ENCODE measurements at regions not wholly inside any gene's neighbourhood (a gene's known extent, or its start where the extent isn't known, plus 50 kb on each side); places are given as distances from the start of the nearest gene placed in this dataset.

GRCh38 chr13:47211106-47211505, 314.3 kb upstream of the HTR2A start:
- WGBS, 2 donors: 18 to 33% methylated on average over 5 of the region's 5 CpGs
- Histone ChIP-seq H3K27me3 (no peaks in the 10 kb centered on the region), H3K36me3 (replicated peaks in 1 of 2; ENCODE audit: insufficient read depth in 1 of 2, low read depth in 2 of 2) (no peaks in the 10 kb centered on the region), H3K4me3 (no peak overlapping the region), H3K27ac (no peak overlapping the region), H3K4me1 (no peaks in the 10 kb centered on the region), H3K9me3 (no peaks in the 10 kb centered on the region)
- no peak for ATAC-seq
- DNase-seq: no peak
- no peak for TF ChIP-seq POLR2A (IDR thresholded peaks at IDR 0.05)
- no peak for TF ChIP-seq CTCF (IDR thresholded peaks at IDR 0.05)
- intact Hi-C loops (cut with DNase I): no loop called here

- no peak for DNase-seq
- H3K36me3 ChIP-seq (replicated peaks in 1 of 2; ENCODE audit: insufficient read depth in 1 of 2, low read depth in 2 of 2): no peaks in the 10 kb centered on the region
- no peaks in the 10 kb centered on the region for H3K4me1 ChIP-seq
- H3K9me3 ChIP-seq: no peaks in the 10 kb centered on the region
- ATAC-seq: no peak
- intact Hi-C loops (cut with DNase I): no loop called here
- TF ChIP-seq CTCF (IDR thresholded peaks at IDR 0.05) (no peak), POLR2A (IDR thresholded peaks at IDR 0.05) (no peak)
- 26 to 42% methylated on average over 3 of the region's 3 CpGs for WGBS, 2 donors
- no peaks in the 10 kb centered on the region for H3K27me3 ChIP-seq
- no peak overlapping the region for H3K4me3 ChIP-seq
- H3K27ac ChIP-seq: no peak overlapping the region
Observed at GRCh38 chr13:47206111-47206510, 309.3 kb upstream of the HTR2A start.

- intact Hi-C loops (cut with DNase I): no loop called here
- Histone ChIP-seq H3K27me3 (no peaks in the 10 kb centered on the region), H3K4me1 (no peaks in the 10 kb centered on the region), H3K27ac (no peak overlapping the region), H3K9me3 (no peaks in the 10 kb centered on the region), H3K36me3 (replicated peaks in 1 of 2; ENCODE audit: insufficient read depth in 1 of 2, low read depth in 2 of 2) (no peaks in the 10 kb centered on the region), H3K4me3 (no peak overlapping the region)
- TF ChIP-seq CTCF (IDR thresholded peaks at IDR 0.05) (no peak), POLR2A (IDR thresholded peaks at IDR 0.05) (no peak)
- 79 to 84% methylated on average over 6 of the region's 6 CpGs for WGBS, 2 donors
- ATAC-seq: no peak
- no peak for DNase-seq
Observed at GRCh38 chr13:47190696-47191305, 293.9 kb upstream of the HTR2A start.

DNA sequence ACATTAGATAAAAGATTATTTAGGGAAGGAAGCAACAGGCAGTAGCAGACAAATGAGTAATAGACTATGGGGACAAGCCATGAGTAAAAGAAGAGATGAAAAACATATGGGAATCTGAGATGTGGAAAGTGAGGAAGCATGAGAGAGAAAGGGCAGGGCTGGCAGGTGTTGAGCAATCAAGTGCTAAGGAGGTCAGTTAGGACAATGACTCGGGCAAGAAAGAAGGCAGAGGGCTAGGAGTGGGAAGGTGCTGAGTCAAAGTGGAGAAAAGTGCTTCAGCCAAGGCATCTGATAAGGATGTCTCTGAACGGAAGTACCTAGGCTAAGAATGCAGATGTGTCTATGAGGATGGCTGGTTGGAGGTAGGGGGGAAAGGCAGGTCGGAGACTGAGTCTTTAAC, 291.9 kb upstream of the HTR2A start:
- ATAC-seq (no peak), DNase-seq (no peak)
- 72 to 78% methylated on average over 3 of the region's 3 CpGs for WGBS, 2 donors
- Histone ChIP-seq H3K27ac (no peak overlapping the region), H3K9me3 (no peaks in the 10 kb centered on the region), H3K4me3 (no peak overlapping the region), H3K4me1 (no peaks in the 10 kb centered on the region), H3K27me3 (no peaks in the 10 kb centered on the region), H3K36me3 (replicated peaks in 1 of 2; ENCODE audit: insufficient read depth in 1 of 2, low read depth in 2 of 2) (no peaks in the 10 kb centered on the region)
- TF ChIP-seq POLR2A (IDR thresholded peaks at IDR 0.05) (no peak), CTCF (IDR thresholded peaks at IDR 0.05) (no peak)
- intact Hi-C loops (cut with DNase I): no loop called here

- no peaks in the 10 kb centered on the region for H3K36me3 ChIP-seq (replicated peaks in 1 of 2; ENCODE audit: insufficient read depth in 1 of 2, low read depth in 2 of 2)
- ATAC-seq (no peak), DNase-seq (no peak)
- no peaks in the 10 kb centered on the region for H3K9me3 ChIP-seq
- H3K27ac ChIP-seq: no peak overlapping the region
- intact Hi-C loops (cut with DNase I): no loop called here
- no peaks in the 10 kb centered on the region for H3K4me1 ChIP-seq
- no peak overlapping the region for H3K4me3 ChIP-seq
- H3K27me3 ChIP-seq: no peaks in the 10 kb centered on the region
- TF ChIP-seq POLR2A (IDR thresholded peaks at IDR 0.05) (no peak), CTCF (IDR thresholded peaks at IDR 0.05) (no peak)
- 63 to 92% methylated on average over 2 of the region's 2 CpGs for WGBS, 2 donors
Observed at GRCh38 chr13:47186471-47186870, 289.6 kb upstream of the HTR2A start.
